HG03378 (cell line): ENCODE measurements at regions not wholly inside any gene's neighbourhood (a gene's known extent, or its start where the extent isn't known, plus 50 kb on each side); places are given as distances from the start of the nearest gene placed in this dataset.
"Not testable (repeated sequence)": the region's sequence is repeated elsewhere in the genome, so short reads cannot be mapped to it uniquely, and the experiment has no call there.

Experiments
- ATAC-seq: cut with Tn5 transposase; IDR thresholded peaks from one replicate; pipeline ENCODE4 v1.9.1; 2021; ENCODE audit warnings: mild to moderate bottlenecking, moderate library complexity; ENCODE audit not compliant: unreplicated experiment

GRCh38 chr5:100398815-100399214 is 136.4 kb upstream of the FAM174A start:
- ATAC-seq, result not testable (repeated sequence)

GRCh38 chr5:100379254-100379858 is 155.8 kb upstream of the FAM174A start:
- not testable (repeated sequence) for ATAC-seq

- ATAC-seq, result not testable (repeated sequence)
Observed at GRCh38 chr5:100364757-100365478, 170.3 kb upstream of the FAM174A start.

GRCh38 chr5:100364343-100364742 is 170.8 kb upstream of the FAM174A start:
- ATAC-seq, result not testable (repeated sequence)

GRCh38 chr5:100359998-100360397 is 175.2 kb upstream of the FAM174A start:
- ATAC-seq, result not testable (repeated sequence)

- not testable (repeated sequence) for ATAC-seq
Observed at GRCh38 chr5:100346269-100346668, 188.9 kb upstream of the FAM174A start.

- ATAC-seq, result not testable (repeated sequence)
Observed at GRCh38 chr5:100341485-100341884, 193.7 kb upstream of the FAM174A start.

GRCh38 chr5:100322483-100322882 is 212.7 kb upstream of the FAM174A start:
- no peak for ATAC-seq

- no peak for ATAC-seq
Observed at GRCh38 chr5:100319885-100320284, 215.3 kb upstream of the FAM174A start.

GRCh38 chr5:100313657-100314056 is 221.5 kb upstream of the FAM174A start:
- ATAC-seq, result no peak

GRCh38 chr5:100311806-100312205 is 223.4 kb upstream of the FAM174A start:
- no peak for ATAC-seq

- ATAC-seq, result no peak
Observed at GRCh38 chr5:100306000-100306399, 229.2 kb upstream of the FAM174A start.

GRCh38 chr5:100303216-100303615 is 232.0 kb upstream of the FAM174A start:
- ATAC-seq, result no peak

- ATAC-seq, result no peak
Observed at GRCh38 chr5:100299261-100299660, 235.9 kb upstream of the FAM174A start.

- ATAC-seq, result no peak
Observed at GRCh38 chr5:100276071-100276470, 259.1 kb upstream of the FAM174A start.

- ATAC-seq, result no peak
Observed at GRCh38 chr5:100275631-100276030, 259.5 kb upstream of the FAM174A start.

GRCh38 chr5:100273846-100274580 is 261.2 kb upstream of the FAM174A start:
- no peak for ATAC-seq

GRCh38 chr5:100270023-100270771 is 265.0 kb upstream of the FAM174A start:
- peak; percentile 78 for ATAC-seq

- no peak for ATAC-seq
Observed at GRCh38 chr5:100260968-100261367, 274.2 kb upstream of the FAM174A start.

- ATAC-seq, result no peak
Observed at GRCh38 chr5:100252944-100253343, 282.2 kb upstream of the FAM174A start.

GRCh38 chr5:100252037-100252436 is 283.1 kb upstream of the FAM174A start:
- ATAC-seq, result no peak
